ENCODE measurements at regions not wholly inside any gene's neighbourhood (a gene's known extent, or its start where the extent isn't known, plus 50 kb on each side); places are given as distances from the start of the nearest gene placed in this dataset.
"Not testable (repeated sequence)": the region's sequence is repeated elsewhere in the genome, so short reads cannot be mapped to it uniquely, and the experiment has no call there.

- no peak for DNase-seq
- H3K4me1 Mint-ChIP-seq (ENCODE audit: low read depth) = peaks cover 14% of the 10 kb centered on the region
- ChIA-PET CTCF (no interaction called here), POLR2A (no interaction called here)
- no peaks in the 10 kb centered on the region for H3K27me3 Mint-ChIP-seq
- no peak overlapping the region for H3K27ac Mint-ChIP-seq
- no peaks in the 10 kb centered on the region for H3K36me3 Mint-ChIP-seq
- intact Hi-C loops (cut with micrococcal nuclease) = no loop called here
- H3K4me3 Mint-ChIP-seq = no peak overlapping the region
- H3K9me3 Mint-ChIP-seq = no peaks in the 10 kb centered on the region
These were observed 350.5 kb downstream of the CDC5L start for GRCh38 chr6:44737829-44738528.

GRCh38 chr6:44738601-44739146 is 351.2 kb downstream of the CDC5L start:
- Mint-ChIP-seq H3K9me3 (no peaks in the 10 kb centered on the region), H3K4me3 (no peak overlapping the region), H3K4me1 (ENCODE audit: low read depth) (peaks cover 14% of the 10 kb centered on the region), H3K27ac (no peak overlapping the region), H3K36me3 (no peaks in the 10 kb centered on the region), H3K27me3 (no peaks in the 10 kb centered on the region)
- intact Hi-C loops (cut with micrococcal nuclease) = no loop called here
- ChIA-PET POLR2A (no interaction called here), CTCF (no interaction called here)
- DNase-seq = peak; percentile 16

GRCh38 chr6:44739181-44739580 is 351.7 kb downstream of the CDC5L start:
- Mint-ChIP-seq H3K36me3 (no peaks in the 10 kb centered on the region), H3K27ac (no peak overlapping the region), H3K9me3 (no peaks in the 10 kb centered on the region), H3K4me3 (no peak overlapping the region), H3K27me3 (no peaks in the 10 kb centered on the region), H3K4me1 (ENCODE audit: low read depth) (peaks cover 14% of the 10 kb centered on the region)
- DNase-seq = no peak
- intact Hi-C loops (cut with micrococcal nuclease) = no loop called here
- POLR2A ChIA-PET = no interaction called here
- CTCF ChIA-PET = no interaction called here

- Mint-ChIP-seq H3K27ac (no peak overlapping the region), H3K4me1 (ENCODE audit: low read depth) (peaks cover 6% of the 10 kb centered on the region), H3K36me3 (peaks cover 2% of the 10 kb centered on the region), H3K27me3 (peaks cover 3% of the 10 kb centered on the region), H3K9me3 (peaks cover 9% of the 10 kb centered on the region), H3K4me3 (no peak overlapping the region)
- intact Hi-C loops (cut with micrococcal nuclease) = no loop called here
- ChIA-PET POLR2A (no interaction called here), CTCF (no interaction called here)
- DNase-seq = no peak
These were observed 353.1 kb downstream of the CDC5L start for GRCh38 chr6:44740566-44741120.

- Mint-ChIP-seq H3K4me1 (ENCODE audit: low read depth) (peaks cover 3% of the 10 kb centered on the region), H3K4me3 (no peak overlapping the region), H3K27me3 (peaks cover 3% of the 10 kb centered on the region), H3K27ac (no peak overlapping the region), H3K9me3 (peaks cover 9% of the 10 kb centered on the region), H3K36me3 (peaks cover 2% of the 10 kb centered on the region)
- no peak for DNase-seq
- ChIA-PET CTCF (interaction anchor here (1.3 kb wide), 1 partner anchor 86 kb away, joined by 3 read pairs; no protein-coding TSS in a partner anchor), POLR2A (no interaction called here)
- intact Hi-C loops (cut with micrococcal nuclease) = no loop called here
These were observed 354.7 kb downstream of the CDC5L start for GRCh38 chr6:44742201-44742600.

- intact Hi-C loops (cut with micrococcal nuclease) = no loop called here
- Mint-ChIP-seq H3K27me3 (peaks cover 3% of the 10 kb centered on the region), H3K9me3 (peaks cover 9% of the 10 kb centered on the region), H3K4me3 (no peak overlapping the region), H3K27ac (no peak overlapping the region), H3K36me3 (peaks cover 2% of the 10 kb centered on the region), H3K4me1 (ENCODE audit: low read depth) (peaks cover 3% of the 10 kb centered on the region)
- CTCF ChIA-PET = interaction anchor here (1.3 kb wide), 1 partner anchor 87 kb away, joined by 3 read pairs; no protein-coding TSS in a partner anchor
- POLR2A ChIA-PET = no interaction called here
- no peak for DNase-seq
These were observed 355.4 kb downstream of the CDC5L start for GRCh38 chr6:44742828-44743372.

- Mint-ChIP-seq H3K9me3 (peaks cover 54% of the 10 kb centered on the region), H3K36me3 (peaks cover 17% of the 10 kb centered on the region)
- CTCF ChIA-PET; DNase-seq; intact Hi-C loops (cut with micrococcal nuclease); H3K4me1 Mint-ChIP-seq (ENCODE audit: low read depth); POLR2A ChIA-PET; H3K27ac Mint-ChIP-seq; H3K4me3 Mint-ChIP-seq; H3K27me3 Mint-ChIP-seq: not testable (repeated sequence)
These were observed 372.6 kb downstream of the CDC5L start for GRCh38 chr6:44760116-44760515.

GRCh38 chr6:44761046-44761445 is 373.5 kb downstream of the CDC5L start:
- CTCF ChIA-PET = no interaction called here
- Mint-ChIP-seq H3K9me3 (peaks cover 51% of the 10 kb centered on the region), H3K27ac (no peak overlapping the region), H3K36me3 (peaks cover 17% of the 10 kb centered on the region), H3K27me3 (no peaks in the 10 kb centered on the region), H3K4me1 (ENCODE audit: low read depth) (no peaks in the 10 kb centered on the region), H3K4me3 (no peak overlapping the region)
- no peak for DNase-seq
- POLR2A ChIA-PET = no interaction called here
- intact Hi-C loops (cut with micrococcal nuclease) = no loop called here

GRCh38 chr6:44762496-44762895 is 375.0 kb downstream of the CDC5L start:
- Mint-ChIP-seq H3K9me3 (peaks cover 51% of the 10 kb centered on the region), H3K27me3 (no peaks in the 10 kb centered on the region), H3K4me3 (no peak overlapping the region), H3K27ac (no peak overlapping the region), H3K4me1 (ENCODE audit: low read depth) (no peaks in the 10 kb centered on the region), H3K36me3 (peaks cover 17% of the 10 kb centered on the region)
- ChIA-PET CTCF (no interaction called here), POLR2A (no interaction called here)
- DNase-seq = no peak
- intact Hi-C loops (cut with micrococcal nuclease) = no loop called here

- ChIA-PET POLR2A (no interaction called here), CTCF (no interaction called here)
- no peak for DNase-seq
- Mint-ChIP-seq H3K4me3 (no peak overlapping the region), H3K27me3 (peaks cover 2% of the 10 kb centered on the region), H3K36me3 (no peaks in the 10 kb centered on the region), H3K27ac (no peak overlapping the region), H3K4me1 (ENCODE audit: low read depth) (peaks cover 5% of the 10 kb centered on the region), H3K9me3 (peaks cover 10% of the 10 kb centered on the region)
- intact Hi-C loops (cut with micrococcal nuclease) = no loop called here
These were observed 384.3 kb downstream of the CDC5L start for GRCh38 chr6:44771647-44772415.

- Mint-ChIP-seq H3K36me3 (no peaks in the 10 kb centered on the region), H3K9me3 (peaks cover 10% of the 10 kb centered on the region), H3K27ac (no peak overlapping the region), H3K4me1 (ENCODE audit: low read depth) (peaks cover 5% of the 10 kb centered on the region), H3K27me3 (peaks cover 2% of the 10 kb centered on the region), H3K4me3 (no peak overlapping the region)
- DNase-seq = no peak
- ChIA-PET POLR2A (no interaction called here), CTCF (interaction anchor here (0.5 kb wide), 1 partner anchor 13 kb away, joined by 3 read pairs; no protein-coding TSS in a partner anchor)
- intact Hi-C loops (cut with micrococcal nuclease) = no loop called here
These were observed 385.3 kb downstream of the CDC5L start for GRCh38 chr6:44772838-44773237.

- ChIA-PET CTCF (interaction anchor here (1.2 kb wide), 1 partner anchor 119 kb away, joined by 3 read pairs; no protein-coding TSS in a partner anchor), POLR2A (no interaction called here)
- no peaks in the 10 kb centered on the region for H3K27me3 Mint-ChIP-seq
- no peaks in the 10 kb centered on the region for H3K36me3 Mint-ChIP-seq
- H3K4me1 Mint-ChIP-seq (ENCODE audit: low read depth) = peaks cover 5% of the 10 kb centered on the region
- H3K4me3 Mint-ChIP-seq = no peak overlapping the region
- intact Hi-C loops (cut with micrococcal nuclease) = no loop called here
- no peak for DNase-seq
- H3K9me3 Mint-ChIP-seq = peaks cover 7% of the 10 kb centered on the region
- H3K27ac Mint-ChIP-seq = no peak overlapping the region
These were observed 387.6 kb downstream of the CDC5L start for GRCh38 chr6:44775121-44775520.

Measured in activated CD4-positive, alpha-beta memory T cell treated with anti-CD3 and anti-CD28 coated beads for 36 hours (primary cell).